CD4-positive, alpha-beta T cell treated with Interferon gamma for 1 hour (primary cell): ENCODE measurements at regions not wholly inside any gene's neighbourhood (a gene's known extent, or its start where the extent isn't known, plus 50 kb on each side); places are given as distances from the start of the nearest gene placed in this dataset.
"Not testable (repeated sequence)": the region's sequence is repeated elsewhere in the genome, so short reads cannot be mapped to it uniquely, and the experiment has no call there.

ENCODE experiments used
- DNase-seq: peaks from one replicate; pipeline ENCODE4 v3.0.0-alpha.2; 2020

- DNase-seq = no peak
These were observed 521.0 kb downstream of the ADCYAP1 start for GRCh38 chr18:1425679-1426078.

GRCh38 chr18:1435487-1435886, 530.8 kb downstream of the ADCYAP1 start:
- DNase-seq = no peak

- no peak for DNase-seq
These were observed 531.5 kb downstream of the ADCYAP1 start for GRCh38 chr18:1436199-1436598.

GRCh38 chr18:1438458-1438910, 533.8 kb downstream of the ADCYAP1 start:
- DNase-seq = no peak

- no peak for DNase-seq
These were observed 534.3 kb downstream of the ADCYAP1 start for GRCh38 chr18:1438967-1439366.

- not testable (repeated sequence) for DNase-seq
These were observed 539.4 kb downstream of the ADCYAP1 start for GRCh38 chr18:1444062-1444461.

- DNase-seq = no peak
These were observed 542.1 kb downstream of the ADCYAP1 start for GRCh38 chr18:1446765-1447164.

- no peak for DNase-seq
These were observed 548.1 kb downstream of the ADCYAP1 start for GRCh38 chr18:1452821-1453220.

GRCh38 chr18:1455605-1456004, 550.9 kb downstream of the ADCYAP1 start:
- DNase-seq = no peak

- DNase-seq = no peak
These were observed 553.9 kb downstream of the ADCYAP1 start for GRCh38 chr18:1458547-1458946.

GRCh38 chr18:1463981-1464380, 559.3 kb downstream of the ADCYAP1 start:
- no peak for DNase-seq

GRCh38 chr18:1464444-1465217, 560.0 kb downstream of the ADCYAP1 start:
- DNase-seq = no peak

- no peak for DNase-seq
These were observed 561.4 kb downstream of the ADCYAP1 start for GRCh38 chr18:1466035-1466434.

GRCh38 chr18:1467461-1467964, 562.8 kb downstream of the ADCYAP1 start:
- no peak for DNase-seq

GRCh38 chr18:1468550-1468949, 563.9 kb downstream of the ADCYAP1 start:
- no peak for DNase-seq

- no peak for DNase-seq
These were observed 571.2 kb downstream of the ADCYAP1 start for GRCh38 chr18:1475867-1476266.

- no peak for DNase-seq
These were observed 575.6 kb downstream of the ADCYAP1 start for GRCh38 chr18:1480309-1480708.

GRCh38 chr18:1481577-1481976, 576.9 kb downstream of the ADCYAP1 start:
- DNase-seq = no peak

GRCh38 chr18:1483385-1483784, 578.7 kb downstream of the ADCYAP1 start:
- DNase-seq = no peak

GRCh38 chr18:1487457-1487856, 582.8 kb downstream of the ADCYAP1 start:
- no peak for DNase-seq

- no peak for DNase-seq
These were observed 583.7 kb downstream of the ADCYAP1 start for GRCh38 chr18:1488394-1488793.

GRCh38 chr18:1488957-1489356, 584.3 kb downstream of the ADCYAP1 start:
- no peak for DNase-seq

- DNase-seq = no peak
These were observed 590.7 kb downstream of the ADCYAP1 start for GRCh38 chr18:1495387-1495786.

- DNase-seq = no peak
These were observed 591.4 kb downstream of the ADCYAP1 start for GRCh38 chr18:1496096-1496495.

GRCh38 chr18:1498216-1498615, 593.5 kb downstream of the ADCYAP1 start:
- no peak for DNase-seq
